IMR-90 (cell line): ENCODE measurements at regions not wholly inside any gene's neighbourhood (a gene's known extent, or its start where the extent isn't known, plus 50 kb on each side); places are given as distances from the start of the nearest gene placed in this dataset.

Source experiments
- ATAC-seq: fragments of 200-7000 bp; cut with Tn5 transposase; 2 replicates; pipeline ENCODE4 v1.9.1; 2020; ENCODE audit warnings: low read depth, mild to moderate bottlenecking, moderate library complexity
- BruUV-seq: library from RNA; stranded (reverse); fragments of 400-500 nt; replicated peaks from 2 replicates; lab custom pipeline; 2021; lab: Mats Ljungman, UMichigan
- CTCF ChIA-PET: fragments of 300-600 bp; formaldehyde crosslinking; extraction: SDS; loops from one replicate; lab custom pipeline; 2021; ENCODE audit warnings: antibody characterized with exemption; lab: Yijun Ruan, JAX
- POLR2A ChIA-PET: fragments of 300-600 bp; sonication (Branson Sonifier 250); formaldehyde crosslinking; loops from one replicate; lab custom pipeline; 2022; ENCODE audit warnings: antibody characterized with exemption; ENCODE audit not compliant: unreplicated experiment; lab: Charles Lee
- DNase-seq: peaks from one replicate; pipeline ENCODE4 v3.0.0; 2013
- H2AFZ ChIP-seq: replicated peaks from 2 replicates; pipeline ENCODE3; 2013; ENCODE audit warnings: low read length, mild to moderate bottlenecking; ENCODE audit not compliant: poor library complexity
- H2AK5ac ChIP-seq: 2 replicates; pipeline ENCODE4 v1.6.1; 2013; ENCODE audit warnings: low read depth, low read length, inconsistent platforms
- H2AK9ac ChIP-seq: replicated peaks from 2 replicates; pipeline ENCODE3; 2013; ENCODE audit warnings: mild to moderate bottlenecking, low read depth, low read length, moderate library complexity; ENCODE audit not compliant: poor library complexity
- H2BK120ac ChIP-seq: 2 replicates; pipeline ENCODE4 v1.6.1; 2013; ENCODE audit warnings: low read depth, low read length, inconsistent platforms
- H2BK15ac ChIP-seq: 3 replicates; pipeline ENCODE4 v1.6.1; 2013; ENCODE audit warnings: low read depth, low read length, inconsistent platforms
- H2BK20ac ChIP-seq: 2 replicates; pipeline ENCODE4 v1.6.1; 2013; ENCODE audit warnings: low read depth, mild to moderate bottlenecking, inconsistent platforms, low read length, moderate library complexity
- H2BK5ac ChIP-seq: 2 replicates; pipeline ENCODE4 v1.6.1; 2013; ENCODE audit warnings: mild to moderate bottlenecking, low read depth, low read length, inconsistent platforms; ENCODE audit not compliant: poor library complexity, severe bottlenecking
- H3K14ac ChIP-seq: replicated peaks from 2 replicates; pipeline ENCODE4 v1.6.1; 2013; ENCODE audit warnings: low read depth, low read length, inconsistent platforms
- H3K18ac ChIP-seq: 2 replicates; pipeline ENCODE4 v1.6.1; 2013; ENCODE audit warnings: low read depth, low read length, control low read depth
- H3K23ac ChIP-seq: 2 replicates; pipeline ENCODE4 v1.6.1; 2013; ENCODE audit warnings: low read depth, low read length, inconsistent platforms
- H3K27ac ChIP-seq: 2 replicates; pipeline ENCODE4 v1.5.1; 2013; ENCODE audit warnings: mild to moderate bottlenecking, control low read depth, low read length; ENCODE audit not compliant: insufficient read depth
- H3K27me3 ChIP-seq: 2 replicates; pipeline ENCODE4 v1.6.1; 2013; ENCODE audit warnings: low read length; ENCODE audit not compliant: control insufficient read depth, insufficient read depth
- H3K36me3 ChIP-seq: 2 replicates; pipeline ENCODE4 v1.6.1; 2013; ENCODE audit warnings: low read length, mixed read lengths; ENCODE audit not compliant: control insufficient read depth, insufficient read depth
- H3K4ac ChIP-seq: 2 replicates; pipeline ENCODE4 v1.6.1; 2013; ENCODE audit warnings: low read depth, low read length, inconsistent platforms
- H3K4me1 ChIP-seq: 2 replicates; pipeline ENCODE4 v1.6.1; 2013; ENCODE audit warnings: low read length, mixed read lengths; ENCODE audit not compliant: control insufficient read depth, insufficient read depth
- H3K4me2 ChIP-seq: 2 replicates; pipeline ENCODE4 v1.6.1; 2013; ENCODE audit warnings: low read depth, mild to moderate bottlenecking, control low read depth, low read length, moderate library complexity
- H3K4me3 ChIP-seq: 2 replicates; pipeline ENCODE4 v1.5.1; 2013; ENCODE audit warnings: low read depth, mild to moderate bottlenecking, control low read depth, low read length, moderate library complexity; ENCODE audit not compliant: insufficient read depth
- H3K56ac ChIP-seq: 2 replicates; pipeline ENCODE4 v1.6.1; 2013; ENCODE audit warnings: low read length, inconsistent platforms; ENCODE audit not compliant: insufficient read depth; ENCODE audit errors: extremely low read depth
- H3K79me1 ChIP-seq, 2 experiments: 2 replicates each; pipeline ENCODE4 v1.6.1; 2013; ENCODE audit warnings: low read length in 2 of 2, inconsistent platforms in 1 of 2, low read depth in 1 of 2
- H3K9ac ChIP-seq: 2 replicates; pipeline ENCODE4 v1.6.1; 2013; ENCODE audit warnings: low read depth, low read length, control low read depth
- H3K9me1 ChIP-seq: 2 replicates; pipeline ENCODE4 v1.6.1; 2013; ENCODE audit warnings: low read length, inconsistent platforms; ENCODE audit not compliant: insufficient read depth
- H3K9me3 ChIP-seq: 2 replicates; pipeline ENCODE4 v1.6.1; 2013; ENCODE audit warnings: low read length; ENCODE audit not compliant: control insufficient read depth, insufficient read depth
- H4K20me1 ChIP-seq: 2 replicates; pipeline ENCODE4 v1.6.1; 2013; ENCODE audit warnings: low read length, inconsistent platforms; ENCODE audit not compliant: insufficient read depth
- H4K5ac ChIP-seq: 2 replicates; pipeline ENCODE4 v1.6.1; 2013; ENCODE audit warnings: mild to moderate bottlenecking, low read depth, low read length, control low read depth
- H4K8ac ChIP-seq, 2 experiments: 2 replicates each; pipeline ENCODE4 v1.6.1; 2013; ENCODE audit warnings: low read depth in 2 of 2, low read length in 2 of 2, control low read depth in 1 of 2, inconsistent platforms in 1 of 2
- H4K91ac ChIP-seq: 2 replicates; pipeline ENCODE4 v1.6.1; 2013; ENCODE audit warnings: low read depth, low read length, inconsistent platforms; ENCODE audit not compliant: insufficient read depth
- BHLHE40 ChIP-seq: fragments of 150-350 bp; IDR thresholded peaks from 2 replicates; pipeline ENCODE4 v1.6.1; 2016; ENCODE audit warnings: mild to moderate bottlenecking, low read depth, low read length
- CTCF ChIP-seq: conservative IDR thresholded peaks from 2 replicates; pipeline ENCODE4 v1.5.1; 2012; ENCODE audit warnings: mild to moderate bottlenecking, low read depth, low read length, improper control_type of control experiment
- MAFK ChIP-seq: IDR thresholded peaks from 2 replicates; pipeline ENCODE4 v1.6.1; 2012; ENCODE audit warnings: low read depth, low read length, improper control_type of control experiment
- POLR2A ChIP-seq: IDR thresholded peaks from 2 replicates; pipeline ENCODE4 v1.6.1; 2012; ENCODE audit warnings: mild to moderate bottlenecking, low read depth, low read length
- RFX5 ChIP-seq: IDR thresholded peaks from 2 replicates; pipeline ENCODE4 v1.8.0; 2012; ENCODE audit warnings: low read depth, mild to moderate bottlenecking, low read length, moderate library complexity
- WGBS, 2 experiments: methylation state at CpG; one replicate each; pipeline versions ENCODE4 v1.1.5 to v1.1.7; 2013; ENCODE audit warnings: missing lambda C conversion rate in 2 of 2; ENCODE audit not compliant: insufficient read length in 1 of 2; ENCODE audit errors: extremely low coverage in 2 of 2; 5-methylcytosine and 5-hydroxymethylcytosine counted together
- dilution Hi-C: fragments of 300-500 bp; cut with HindIII; formaldehyde crosslinking; loops from one replicate; pipeline ENCODE4 v1.14.3; 2018; ENCODE audit warnings: low sequenced_read_pairs; ENCODE audit not compliant: unreplicated experiment
- in situ Hi-C: fragments of 300-500 bp; cut with MboI; formaldehyde crosslinking; loops from 3 replicates; pipeline ENCODE4 v1.14.3; 2019; ENCODE audit warnings: low sequenced_read_pairs, inconsistent platforms, mixed read lengths
- intact Hi-C: fragments of 100-400 bp; cut with micrococcal nuclease; formaldehyde crosslinking; loops from 2 replicates; pipeline ENCODE4 v1.10.0; 2022

GRCh38 chr3:110074095-110074494 is 736.7 kb upstream of the DPPA4 start:
- no peak overlapping the region for H3K9ac ChIP-seq
- intact Hi-C loops (no loop called here), in situ Hi-C loops (no loop called here), dilution Hi-C loops (no loop called here)
- H3K4ac ChIP-seq: no peak overlapping the region
- no peak overlapping the region for H3K56ac ChIP-seq
- no peak for DNase-seq
- no CpG with 5 or more reads among the region's 3 CpGs for WGBS, 2 experiments
- no peak overlapping the region for H2BK120ac ChIP-seq
- no peak overlapping the region for H3K27ac ChIP-seq
- H3K23ac ChIP-seq: no peak overlapping the region
- ChIA-PET POLR2A (no interaction called here), CTCF (no interaction called here)
- no peaks in the 10 kb centered on the region for H4K20me1 ChIP-seq
- H3K79me1 ChIP-seq: no peaks in the 10 kb centered on the region
- H3K9me3 ChIP-seq: peaks cover 4% of the 10 kb centered on the region; the same call in 1 of the 2 replicates
- no peak overlapping the region for H3K18ac ChIP-seq
- no peak overlapping the region for H2AFZ ChIP-seq
- no peak overlapping the region for H2AK5ac ChIP-seq
- no peak overlapping the region for H3K4me3 ChIP-seq
- no peak overlapping the region for H3K4me2 ChIP-seq
- H3K4me1 ChIP-seq: no peaks in the 10 kb centered on the region
- no peak overlapping the region for H2BK20ac ChIP-seq
- no peak overlapping the region for H4K91ac ChIP-seq
- no peak for ATAC-seq
- H3K36me3 ChIP-seq: no peaks in the 10 kb centered on the region
- no peaks in the 10 kb centered on the region for H3K27me3 ChIP-seq
- H4K5ac ChIP-seq: no peak overlapping the region
- no peak overlapping the region for H2BK5ac ChIP-seq
- BruUV-seq: no TSS peak
- H3K14ac ChIP-seq: no peak overlapping the region
- no peak overlapping the region for H2BK15ac ChIP-seq
- no peaks in the 10 kb centered on the region for H3K9me1 ChIP-seq
- TF ChIP-seq MAFK (no peak), POLR2A (no peak), CTCF (no peak), BHLHE40 (no peak), RFX5 (no peak)
- no peak overlapping the region for H2AK9ac ChIP-seq
- H4K8ac ChIP-seq: no peak overlapping the region
